GM12873 (cell line): ENCODE measurements at regions not wholly inside any gene's neighbourhood (a gene's known extent, or its start where the extent isn't known, plus 50 kb on each side); places are given as distances from the start of the nearest gene placed in this dataset.

Source experiments
- CTCF ChIP-seq: IDR thresholded peaks from 2 replicates; pipeline ENCODE4 v1.5.1; 2012; ENCODE audit warnings: low read depth, mild to moderate bottlenecking, moderate library complexity, low read length, control low read depth; ENCODE audit not compliant: insufficient read depth; ENCODE audit errors: missing control alignments

DNA sequence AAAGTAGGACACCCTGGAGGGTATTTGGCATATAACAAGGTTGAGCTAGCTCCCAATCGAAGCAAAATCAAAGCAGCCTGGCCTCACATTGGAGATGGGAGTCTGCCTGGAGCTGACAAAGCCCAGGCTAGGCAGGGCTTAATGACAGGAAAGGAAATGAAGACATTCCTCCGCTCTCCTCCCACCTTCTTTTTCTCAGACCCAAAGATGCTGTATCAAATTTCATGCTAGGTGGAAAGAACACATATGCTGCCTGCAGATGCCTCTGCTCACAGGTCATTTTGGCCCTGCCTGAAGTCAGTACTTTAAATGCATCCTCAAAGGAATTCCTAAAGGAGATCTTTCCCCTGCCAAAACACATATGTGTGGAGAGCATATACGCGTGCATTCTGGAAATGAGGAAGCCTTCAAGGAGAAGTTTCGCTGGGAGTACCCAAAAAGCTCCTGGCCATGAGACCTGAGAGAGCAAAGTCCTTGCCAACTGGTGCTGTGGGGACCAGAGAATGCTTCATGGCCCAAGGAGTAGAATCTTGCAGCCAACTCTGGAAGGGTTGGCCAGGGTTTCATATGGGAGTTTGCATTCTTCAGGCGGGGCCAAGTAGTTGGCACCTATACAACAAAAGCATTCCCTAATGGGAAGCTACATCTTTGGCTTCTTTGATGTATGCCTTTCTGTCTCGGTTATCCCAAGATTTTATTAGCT lies 88.0 kb downstream of the AQP4 start:
- no peak for TF ChIP-seq CTCF

DNA sequence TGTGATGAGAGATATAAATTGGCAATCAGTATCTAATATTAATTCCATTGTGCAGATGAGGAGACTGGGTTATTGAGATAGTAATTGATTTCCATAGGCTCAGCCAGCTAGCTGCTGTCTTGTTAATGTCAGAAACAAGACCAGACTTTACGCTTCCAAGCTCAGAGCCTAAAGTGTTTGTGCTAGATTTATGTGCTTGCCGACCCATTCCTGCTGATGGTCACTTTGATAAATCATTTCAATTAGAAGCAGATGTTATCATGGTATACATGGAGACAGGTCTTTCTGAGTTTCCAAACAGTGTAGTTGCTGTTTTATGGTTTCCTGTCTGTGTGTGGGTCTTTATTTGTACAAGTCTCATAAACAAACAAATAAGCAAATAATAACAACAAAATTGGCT lies 92.8 kb downstream of the AQP4 start:
- no peak for TF ChIP-seq CTCF

GRCh38 chr18:26771524-26771923 lies 94.0 kb downstream of the AQP4 start:
- peak; percentile 51 for TF ChIP-seq CTCF

- no peak for TF ChIP-seq CTCF
Observed at GRCh38 chr18:26768385-26768784, 97.1 kb downstream of the AQP4 start.

GRCh38 chr18:26765498-26765897 lies 100.0 kb downstream of the AQP4 start:
- TF ChIP-seq CTCF: no peak

DNA sequence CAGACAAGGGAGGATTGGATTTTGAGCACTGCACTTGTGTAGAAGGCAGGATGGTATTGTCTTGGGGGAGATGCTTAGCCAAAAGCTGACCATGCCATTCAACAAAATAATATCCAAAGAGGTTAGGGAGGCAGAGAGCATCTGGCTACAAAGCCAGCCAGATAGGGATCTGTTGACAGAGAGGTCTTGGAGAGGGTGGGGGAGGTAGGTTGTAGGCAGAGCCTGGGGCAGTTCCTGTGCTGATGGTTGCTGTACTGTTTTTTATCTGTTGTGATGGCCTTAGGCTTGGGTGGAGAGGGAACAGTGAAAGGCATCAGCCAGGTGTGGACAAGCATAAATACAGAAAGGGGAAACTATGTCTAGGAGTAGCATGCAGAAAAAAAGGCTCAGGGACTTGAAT lies 100.9 kb downstream of the AQP4 start:
- no peak for TF ChIP-seq CTCF

- no peak for TF ChIP-seq CTCF
Observed at GRCh38 chr18:26764177-26764576, 101.3 kb downstream of the AQP4 start.
